Loucy (cell line): ENCODE measurements at regions not wholly inside any gene's neighbourhood (a gene's known extent, or its start where the extent isn't known, plus 50 kb on each side); places are given as distances from the start of the nearest gene placed in this dataset.

Experiments used
- CTCF ChIP-seq: fragments of 200-600 bp; sonication (generic); conservative IDR thresholded peaks from 2 replicates; pipeline ENCODE4 v1.5.1; 2014; ENCODE audit warnings: mild to moderate bottlenecking, antibody characterized with exemption, low read length
- EZH2phosphoT487 ChIP-seq: fragments of 200-600 bp; IDR thresholded peaks from 2 replicates; pipeline ENCODE4 v1.6.1; 2018; ENCODE audit warnings: antibody characterized with exemption, mild to moderate bottlenecking, moderate library complexity, borderline replicate concordance

DNA sequence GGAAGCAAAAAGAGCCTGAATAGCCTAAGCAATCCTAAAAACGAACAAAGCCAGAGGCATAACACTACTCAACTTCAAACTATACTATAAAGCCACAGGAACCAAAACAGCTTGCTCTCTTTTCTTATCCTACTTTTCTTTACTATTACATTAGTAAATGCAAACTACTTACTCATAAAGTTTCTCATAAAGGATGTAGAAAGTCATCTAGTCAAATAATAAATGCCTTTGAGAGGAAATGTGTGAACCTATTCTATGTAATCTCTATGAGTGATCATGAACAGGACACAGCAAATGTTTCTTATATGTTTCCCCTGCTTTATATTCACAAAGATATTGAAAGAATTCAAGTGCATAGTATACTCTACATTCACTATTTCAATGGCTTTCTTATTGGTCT is 176.9 kb upstream of the MDGA2 start:
- no peak for TF ChIP-seq CTCF
- TF ChIP-seq EZH2phosphoT487, result no peak
